Natural killer cell treated with Interleukin-12 subunit alpha and Interleukin-12 subunit beta and Interleukin-15 and Interleukin-18, amount 100 ng/mL, for 72 hours (primary cell): ENCODE measurements at regions not wholly inside any gene's neighbourhood (a gene's known extent, or its start where the extent isn't known, plus 50 kb on each side); places are given as distances from the start of the nearest gene placed in this dataset.
A peak's percentile ranks its signal among the peaks of the same experiment; 100 is the strongest.
"Not testable (repeated sequence)": the region's sequence is repeated elsewhere in the genome, so short reads cannot be mapped to it uniquely, and the experiment has no call there.

Source experiments
- ATAC-seq, 2 donors: fragments of 150-1000 bp; cut with Tn5 transposase in 1 of 2; sonication (Bioruptor Pico), chemical (Tn5 transposase) in 1 of 2; 2 replicates each; pipeline ENCODE4 v1.10.0; 2021
- DNase-seq: peaks from one replicate; pipeline ENCODE4 v3.0.0; 2022; ENCODE audit warnings: low spot score
- H3K27ac Mint-ChIP-seq, 2 donors: 1 replicate in 1 of 2; 2 replicates in 1 of 2; pipeline ENCODE4 v1.8.0; 2022; ENCODE audit warnings: mixed read lengths in 2 of 2, mild to moderate bottlenecking in 1 of 2, moderate library complexity in 1 of 2
- H3K27me3 Mint-ChIP-seq, 2 donors: 1 replicate in 1 of 2; 2 replicates in 1 of 2; pipeline ENCODE4 v1.8.0; 2022; ENCODE audit warnings: mixed read lengths in 2 of 2
- H3K36me3 Mint-ChIP-seq: one replicate; pipeline ENCODE4 v1.8.0; 2022; ENCODE audit warnings: mixed read lengths
- H3K4me1 Mint-ChIP-seq, 2 donors: 1 replicate in 1 of 2; 2 replicates in 1 of 2; pipeline ENCODE4 v1.8.0; 2022; ENCODE audit warnings: low read depth in 2 of 2, mixed read lengths in 2 of 2, mild to moderate bottlenecking in 1 of 2
- H3K4me3 Mint-ChIP-seq: one replicate; pipeline ENCODE4 v1.8.0; 2022; ENCODE audit warnings: mixed read lengths
- H3K9me3 Mint-ChIP-seq: 2 replicates; pipeline ENCODE4 v1.8.0; 2022; ENCODE audit warnings: mixed read lengths

- Mint-ChIP-seq H3K9me3 (no peaks in the 10 kb centered on the region), H3K27ac (no peak overlapping the region), H3K4me1 (peaks cover 4 to 6% of the 10 kb centered on the region in 2 donors), H3K4me3 (no peak overlapping the region), H3K27me3 (peaks cover 4 to 7% of the 10 kb centered on the region in 2 donors), H3K36me3 (no peaks in the 10 kb centered on the region)
- no peak for ATAC-seq
- DNase-seq = no peak
Measured at GRCh38 chr1:110260194-110260593, 50.1 kb downstream of the KCNC4 start.

GRCh38 chr1:110262296-110262695 is 52.2 kb downstream of the KCNC4 start:
- H3K4me1 Mint-ChIP-seq = peaks cover 3 to 6% of the 10 kb centered on the region in 2 donors
- ATAC-seq (no peak), DNase-seq (no peak)
- H3K36me3 Mint-ChIP-seq = no peaks in the 10 kb centered on the region
- no peak overlapping the region for H3K4me3 Mint-ChIP-seq
- peaks cover 4 to 7% of the 10 kb centered on the region in 2 donors for H3K27me3 Mint-ChIP-seq
- no peak overlapping the region for H3K27ac Mint-ChIP-seq
- H3K9me3 Mint-ChIP-seq = no peaks in the 10 kb centered on the region

- Mint-ChIP-seq H3K27ac (no peak overlapping the region), H3K4me3 (no peak overlapping the region), H3K9me3 (no peaks in the 10 kb centered on the region), H3K27me3 (peaks cover 4 to 11% of the 10 kb centered on the region in 2 donors), H3K4me1 (peaks cover 3 to 6% of the 10 kb centered on the region in 2 donors), H3K36me3 (no peaks in the 10 kb centered on the region)
- ATAC-seq (no peak), DNase-seq (no peak)
Measured at GRCh38 chr1:110262846-110263631, 52.9 kb downstream of the KCNC4 start.

GRCh38 chr1:110264430-110264829 is 54.3 kb downstream of the KCNC4 start:
- Mint-ChIP-seq H3K4me1 (peaks cover 3 to 6% of the 10 kb centered on the region in 2 donors), H3K4me3 (no peak overlapping the region), H3K27me3 (peaks cover 4 to 13% of the 10 kb centered on the region in 2 donors), H3K27ac (no peak overlapping the region), H3K36me3 (no peaks in the 10 kb centered on the region), H3K9me3 (no peaks in the 10 kb centered on the region)
- ATAC-seq (no peak), DNase-seq (no peak)

- H3K27ac Mint-ChIP-seq = no peak overlapping the region
- no peak for DNase-seq
- H3K9me3 Mint-ChIP-seq = no peaks in the 10 kb centered on the region
- no peak overlapping the region for H3K4me3 Mint-ChIP-seq
- peaks cover 0 to 6% of the 10 kb centered on the region in 2 donors for H3K4me1 Mint-ChIP-seq
- no peaks in the 10 kb centered on the region for H3K36me3 Mint-ChIP-seq
- ATAC-seq = no peak
- peaks cover 9 to 10% of the 10 kb centered on the region in 2 donors for H3K27me3 Mint-ChIP-seq
Measured at GRCh38 chr1:110265186-110265585, 55.1 kb downstream of the KCNC4 start.

- no peak overlapping the region for H3K4me3 Mint-ChIP-seq
- peaks cover 0 to 6% of the 10 kb centered on the region in 2 donors for H3K4me1 Mint-ChIP-seq
- no peaks in the 10 kb centered on the region for H3K36me3 Mint-ChIP-seq
- DNase-seq (no peak), ATAC-seq (no peak)
- H3K27me3 Mint-ChIP-seq = peaks cover 11 to 12% of the 10 kb centered on the region in 2 donors
- no peaks in the 10 kb centered on the region for H3K9me3 Mint-ChIP-seq
- H3K27ac Mint-ChIP-seq = no peak overlapping the region
Measured at GRCh38 chr1:110266834-110267233, 56.7 kb downstream of the KCNC4 start.

- H3K27ac Mint-ChIP-seq = no peak overlapping the region
- ATAC-seq = no peak
- H3K9me3 Mint-ChIP-seq = no peaks in the 10 kb centered on the region
- DNase-seq = no peak
- H3K36me3 Mint-ChIP-seq = no peaks in the 10 kb centered on the region
- peaks cover 15 to 16% of the 10 kb centered on the region in 2 donors for H3K27me3 Mint-ChIP-seq
- H3K4me1 Mint-ChIP-seq = peaks cover 0 to 6% of the 10 kb centered on the region in 2 donors
- H3K4me3 Mint-ChIP-seq = no peak overlapping the region
Measured at GRCh38 chr1:110267260-110267659, 57.1 kb downstream of the KCNC4 start.

- Mint-ChIP-seq H3K27me3 (peaks cover 22 to 28% of the 10 kb centered on the region in 2 donors), H3K4me1 (no peaks in the 10 kb centered on the region), H3K27ac (no peak overlapping the region), H3K9me3 (no peaks in the 10 kb centered on the region), H3K4me3 (no peak overlapping the region), H3K36me3 (no peaks in the 10 kb centered on the region)
- ATAC-seq = no peak
- no peak for DNase-seq
Measured at GRCh38 chr1:110272045-110272444, 61.9 kb downstream of the KCNC4 start.

- not testable (repeated sequence) for ATAC-seq, H3K4me3 Mint-ChIP-seq, H3K9me3 Mint-ChIP-seq, DNase-seq, H3K4me1 Mint-ChIP-seq, H3K27ac Mint-ChIP-seq, H3K36me3 Mint-ChIP-seq
- peaks cover 19 to 28% of the 10 kb centered on the region in 2 donors for H3K27me3 Mint-ChIP-seq
Measured at GRCh38 chr1:110273832-110274231, 63.7 kb downstream of the KCNC4 start.

GRCh38 chr1:110280126-110280525 is 59.1 kb upstream of the RBM15 start:
- Mint-ChIP-seq H3K4me3 (no peak overlapping the region), H3K36me3 (no peaks in the 10 kb centered on the region), H3K27ac (no peak overlapping the region), H3K4me1 (no peaks in the 10 kb centered on the region), H3K27me3 (peaks cover 0 to 8% of the 10 kb centered on the region in 2 donors), H3K9me3 (no peaks in the 10 kb centered on the region)
- DNase-seq (no peak), ATAC-seq (no peak)

GRCh38 chr1:110280804-110281203 is 58.4 kb upstream of the RBM15 start:
- Mint-ChIP-seq H3K27me3 (peaks cover 0 to 8% of the 10 kb centered on the region in 2 donors), H3K4me3 (no peak overlapping the region), H3K27ac (no peak overlapping the region)

GRCh38 chr1:110281363-110282290 is 57.5 kb upstream of the RBM15 start:
- ATAC-seq (peak; percentile 24 to 46), DNase-seq (no peak)
- no peaks in the 10 kb centered on the region for H3K9me3 Mint-ChIP-seq
- no peaks in the 10 kb centered on the region for H3K4me1 Mint-ChIP-seq
- H3K36me3 Mint-ChIP-seq = no peaks in the 10 kb centered on the region
- no peak overlapping the region for H3K4me3 Mint-ChIP-seq
- peaks cover 0 to 8% of the 10 kb centered on the region in 2 donors for H3K27me3 Mint-ChIP-seq
- no peak overlapping the region for H3K27ac Mint-ChIP-seq

More at GRCh38 chr1:110280804-110281203, 58.4 kb upstream of the RBM15 start:
- no peak for DNase-seq
- ATAC-seq = no peak
- no peaks in the 10 kb centered on the region for H3K9me3 Mint-ChIP-seq
- H3K4me1 Mint-ChIP-seq = no peaks in the 10 kb centered on the region
- no peaks in the 10 kb centered on the region for H3K36me3 Mint-ChIP-seq

GRCh38 chr1:110282395-110282794 is 56.8 kb upstream of the RBM15 start:
- Mint-ChIP-seq H3K27me3 (peaks cover 0 to 8% of the 10 kb centered on the region in 2 donors), H3K27ac (no peak overlapping the region), H3K9me3 (no peaks in the 10 kb centered on the region), H3K4me1 (no peaks in the 10 kb centered on the region), H3K36me3 (no peaks in the 10 kb centered on the region), H3K4me3 (no peak overlapping the region)
- DNase-seq (no peak), ATAC-seq (no peak)

GRCh38 chr1:110283677-110284076 is 55.5 kb upstream of the RBM15 start:
- no peaks in the 10 kb centered on the region for H3K4me1 Mint-ChIP-seq
- no peak for ATAC-seq

More at GRCh38 chr1:110283677-110284076, 55.5 kb upstream of the RBM15 start:
- H3K9me3 Mint-ChIP-seq = no peaks in the 10 kb centered on the region
- no peak overlapping the region for H3K27ac Mint-ChIP-seq
- no peak overlapping the region for H3K4me3 Mint-ChIP-seq
- H3K36me3 Mint-ChIP-seq = no peaks in the 10 kb centered on the region
- DNase-seq = no peak
- peaks cover 0 to 8% of the 10 kb centered on the region in 2 donors for H3K27me3 Mint-ChIP-seq
